Brain microvascular endothelial cell (primary cell): ENCODE measurements at regions not wholly inside any gene's neighbourhood (a gene's known extent, or its start where the extent isn't known, plus 50 kb on each side); places are given as distances from the start of the nearest gene placed in this dataset.

Experiments
- DNase-seq: peaks from one replicate; pipeline ENCODE4 v3.0.0-alpha.2; 2020
- H3K27ac ChIP-seq: fragments of 250-450 bp; sonication (Bioruptor Pico); 2 replicates; pipeline ENCODE4 v1.5.1; 2020; ENCODE audit warnings: mild to moderate bottlenecking, moderate library complexity
- H3K27me3 ChIP-seq: fragments of 250-450 bp; sonication (Bioruptor Pico); replicated peaks from 2 replicates; pipeline ENCODE4 v1.5.1; 2020; ENCODE audit warnings: mild to moderate bottlenecking
- H3K36me3 ChIP-seq: fragments of 250-450 bp; sonication (Bioruptor Pico); replicated peaks from 2 replicates; pipeline ENCODE4 v1.5.1; 2020; ENCODE audit warnings: mild to moderate bottlenecking
- H3K4me3 ChIP-seq: 2 replicates; pipeline ENCODE4 v1.5.1; 2011; ENCODE audit warnings: low read depth, mild to moderate bottlenecking, control low read depth, low read length, moderate library complexity
- in situ Hi-C: cut with HindIII; loops from 2 replicates; pipeline ENCODE4 v1.10.0; 2017; ENCODE audit warnings: low sequenced_read_pairs, low pct_ligation_motif_present
- TF ChIP-seq, protein P1 (sequence below): IDR thresholded peaks from 2 replicates; pipeline ENCODE4 v1.5.1; 2011; ENCODE audit warnings: low read depth, mild to moderate bottlenecking, moderate library complexity, low read length, control low read depth, inconsistent platforms; ENCODE audit errors: missing control alignments

DNA sequence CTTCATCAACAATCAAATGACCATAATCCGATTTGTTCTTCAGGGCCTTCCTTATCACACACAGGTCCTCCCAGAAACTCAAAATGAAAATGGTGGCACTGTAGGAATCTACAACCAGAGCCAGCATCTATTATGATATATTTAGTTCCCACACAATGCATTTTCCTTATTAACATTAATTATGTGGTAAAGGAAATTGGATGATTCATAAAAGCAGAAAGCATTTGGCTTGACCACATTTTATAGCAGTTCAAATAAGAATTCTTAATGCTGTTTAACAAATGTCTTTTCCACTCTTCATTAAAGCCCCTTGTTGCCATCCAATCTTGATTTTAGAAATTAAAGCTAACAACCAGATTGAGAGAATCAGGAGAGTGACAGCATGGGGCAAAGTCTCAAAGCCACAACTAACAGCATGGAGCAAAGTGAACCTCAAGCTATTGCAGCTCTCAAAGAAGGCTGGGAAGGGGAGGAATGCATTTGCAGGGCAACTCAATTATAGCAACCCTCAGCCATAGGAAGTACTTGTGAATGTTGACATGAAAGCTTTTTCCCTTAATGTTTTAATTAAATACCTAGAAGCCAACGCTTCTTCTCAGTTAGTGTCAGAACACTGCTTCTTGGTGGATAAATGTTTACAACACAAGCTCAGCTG lies 549.1 kb downstream of the NXPH1 start:
- in situ Hi-C loops, result no loop called here
- no peaks in the 10 kb centered on the region for H3K36me3 ChIP-seq
- H3K4me3 ChIP-seq, result no peak overlapping the region
- DNase-seq, result no peak
- H3K27me3 ChIP-seq, result no peaks in the 10 kb centered on the region
- no peak overlapping the region for H3K27ac ChIP-seq
- TF ChIP-seq, protein P1, sequence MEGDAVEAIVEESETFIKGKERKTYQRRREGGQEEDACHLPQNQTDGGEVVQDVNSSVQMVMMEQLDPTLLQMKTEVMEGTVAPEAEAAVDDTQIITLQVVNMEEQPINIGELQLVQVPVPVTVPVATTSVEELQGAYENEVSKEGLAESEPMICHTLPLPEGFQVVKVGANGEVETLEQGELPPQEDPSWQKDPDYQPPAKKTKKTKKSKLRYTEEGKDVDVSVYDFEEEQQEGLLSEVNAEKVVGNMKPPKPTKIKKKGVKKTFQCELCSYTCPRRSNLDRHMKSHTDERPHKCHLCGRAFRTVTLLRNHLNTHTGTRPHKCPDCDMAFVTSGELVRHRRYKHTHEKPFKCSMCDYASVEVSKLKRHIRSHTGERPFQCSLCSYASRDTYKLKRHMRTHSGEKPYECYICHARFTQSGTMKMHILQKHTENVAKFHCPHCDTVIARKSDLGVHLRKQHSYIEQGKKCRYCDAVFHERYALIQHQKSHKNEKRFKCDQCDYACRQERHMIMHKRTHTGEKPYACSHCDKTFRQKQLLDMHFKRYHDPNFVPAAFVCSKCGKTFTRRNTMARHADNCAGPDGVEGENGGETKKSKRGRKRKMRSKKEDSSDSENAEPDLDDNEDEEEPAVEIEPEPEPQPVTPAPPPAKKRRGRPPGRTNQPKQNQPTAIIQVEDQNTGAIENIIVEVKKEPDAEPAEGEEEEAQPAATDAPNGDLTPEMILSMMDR, result no peak

DNA sequence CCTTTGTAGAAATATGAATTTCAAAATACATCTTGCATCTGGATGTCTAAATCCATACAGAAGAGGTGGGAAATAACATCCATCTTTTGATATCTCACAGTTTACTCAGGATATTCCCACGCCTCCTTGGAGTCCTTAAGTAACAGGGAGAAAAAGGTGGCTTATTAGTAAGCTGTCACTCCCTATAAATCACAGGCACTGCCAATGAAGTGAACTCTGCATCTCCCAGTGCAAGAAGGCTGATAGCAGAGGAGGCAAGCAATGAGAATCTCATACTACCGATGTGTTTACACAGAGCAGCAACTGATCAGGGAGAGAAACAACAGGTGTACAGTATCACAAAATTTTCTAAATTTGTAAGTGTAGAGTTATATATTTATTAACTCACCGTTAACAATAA lies 551.8 kb downstream of the NXPH1 start:
- Histone ChIP-seq H3K27me3 (no peaks in the 10 kb centered on the region), H3K27ac (no peak overlapping the region), H3K4me3 (no peak overlapping the region), H3K36me3 (no peaks in the 10 kb centered on the region)
- DNase-seq, result no peak
- TF ChIP-seq, protein P1, result no peak
- in situ Hi-C loops, result no loop called here

DNA sequence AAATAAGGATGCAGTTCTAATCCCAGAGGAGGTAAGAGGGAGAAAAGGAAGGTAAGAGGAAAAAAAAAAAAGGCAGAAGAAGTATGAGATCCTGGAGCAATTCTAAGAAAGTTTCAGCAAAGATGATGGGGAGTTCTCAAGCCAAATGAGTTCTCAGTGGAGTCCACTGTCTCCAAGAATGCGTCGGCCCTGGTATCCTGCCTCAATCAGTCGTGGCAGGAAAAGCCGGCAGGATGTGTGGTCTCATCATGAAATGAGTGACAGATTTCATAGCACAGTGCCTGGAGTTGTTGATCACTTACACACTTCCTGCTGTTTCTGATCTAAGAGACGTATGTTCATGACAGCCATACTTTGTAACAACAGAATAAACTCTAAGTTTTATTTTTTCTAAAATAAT lies 554.9 kb downstream of the NXPH1 start:
- in situ Hi-C loops, result no loop called here
- Histone ChIP-seq H3K27me3 (no peaks in the 10 kb centered on the region), H3K4me3 (no peak overlapping the region), H3K27ac (no peak overlapping the region), H3K36me3 (no peaks in the 10 kb centered on the region)
- TF ChIP-seq, protein P1, result no peak
- no peak for DNase-seq

DNA sequence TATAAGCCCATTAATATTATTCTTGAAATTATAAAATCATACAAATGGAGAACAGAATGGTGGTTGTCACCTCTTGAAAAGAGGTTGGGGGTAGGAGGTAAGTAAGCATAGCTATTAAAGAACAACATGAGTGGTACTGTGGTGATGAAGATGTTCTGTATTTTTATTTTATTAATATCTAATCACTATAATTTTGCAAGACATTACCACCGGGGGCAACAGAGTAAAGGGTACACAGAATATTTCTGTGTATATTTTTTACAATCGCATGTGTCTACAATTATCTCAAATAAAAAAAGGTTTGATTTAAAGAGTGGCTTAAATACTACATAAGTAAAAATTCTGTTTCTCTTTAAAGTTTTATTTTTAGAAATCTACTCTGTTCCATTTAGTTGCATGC lies 557.8 kb downstream of the NXPH1 start:
- H3K27ac ChIP-seq, result no peak overlapping the region
- TF ChIP-seq, protein P1, result no peak
- DNase-seq, result no peak
- no peaks in the 10 kb centered on the region for H3K36me3 ChIP-seq
- in situ Hi-C loops, result no loop called here
- H3K27me3 ChIP-seq, result no peaks in the 10 kb centered on the region
- H3K4me3 ChIP-seq, result no peak overlapping the region

DNA sequence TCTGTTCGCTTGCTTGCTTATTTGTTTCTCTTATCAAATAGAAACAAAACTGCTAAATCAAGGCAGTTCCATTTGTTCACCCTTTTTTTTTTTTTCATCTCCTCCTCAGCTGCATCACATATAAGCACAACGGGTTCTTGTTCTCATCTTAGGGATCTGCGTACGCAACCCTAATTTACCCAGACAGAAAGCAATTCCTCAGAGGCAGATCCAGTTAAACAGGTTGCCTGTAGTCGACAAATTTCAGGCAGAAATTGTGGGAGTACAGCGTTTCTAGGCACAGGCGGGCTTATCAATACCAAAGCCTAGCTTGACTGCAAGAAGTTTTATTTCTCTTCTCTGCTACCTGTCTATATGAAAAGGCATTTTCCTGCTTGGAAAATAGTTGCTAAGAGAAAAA lies 565.4 kb downstream of the NXPH1 start:
- in situ Hi-C loops, result no loop called here
- Histone ChIP-seq H3K27me3 (no peaks in the 10 kb centered on the region), H3K36me3 (no peaks in the 10 kb centered on the region), H3K27ac (no peak overlapping the region), H3K4me3 (no peak overlapping the region)
- TF ChIP-seq, protein P1, result no peak
- no peak for DNase-seq

DNA sequence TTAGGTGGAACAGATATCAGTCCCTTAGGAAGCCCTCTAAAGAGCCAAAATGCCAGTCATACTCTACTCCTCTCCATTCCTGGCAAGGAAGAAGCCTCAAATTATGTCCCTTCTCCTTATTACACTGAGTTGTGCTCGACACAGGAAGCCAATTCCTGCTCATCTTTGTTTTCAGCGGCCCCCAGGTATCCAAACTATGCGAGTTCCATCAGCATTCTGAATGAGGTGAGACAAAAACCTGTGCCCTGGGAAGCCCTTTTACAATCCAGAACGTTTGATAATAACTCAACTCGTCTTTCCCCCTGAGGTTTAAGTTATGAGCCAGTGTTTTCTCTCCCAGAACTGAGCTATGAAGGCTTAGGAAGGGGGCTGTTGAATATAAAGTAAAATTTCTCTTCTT lies 580.5 kb downstream of the NXPH1 start:
- no peaks in the 10 kb centered on the region for H3K36me3 ChIP-seq
- TF ChIP-seq, protein P1, result no peak
- DNase-seq, result no peak
- in situ Hi-C loops, result no loop called here
- H3K27me3 ChIP-seq, result no peaks in the 10 kb centered on the region
- no peak overlapping the region for H3K27ac ChIP-seq
- H3K4me3 ChIP-seq, result no peak overlapping the region
